Hepatocyte (in vitro differentiated cells): ENCODE measurements at regions not wholly inside any gene's neighbourhood (a gene's known extent, or its start where the extent isn't known, plus 50 kb on each side); places are given as distances from the start of the nearest gene placed in this dataset.

Experiments
- CTCF ChIP-seq: fragments of 200-600 bp; sonication (generic); IDR thresholded peaks from 2 replicates; pipeline ENCODE4 v1.5.1; 2016; ENCODE audit warnings: antibody characterized with exemption, mild to moderate bottlenecking; ENCODE audit not compliant: poor library complexity
- EZH2 ChIP-seq: fragments of 200-600 bp; sonication (generic); IDR thresholded peaks from 2 replicates; pipeline ENCODE4 v1.6.1; 2016; ENCODE audit warnings: antibody characterized with exemption, mild to moderate bottlenecking, borderline replicate concordance

- TF ChIP-seq CTCF (no peak), EZH2 (no peak)
Observed at GRCh38 chr4:181588733-181589302, 654.4 kb upstream of the TENM3 start.
